ENCODE measurements at regions not wholly inside any gene's neighbourhood (a gene's known extent, or its start where the extent isn't known, plus 50 kb on each side); places are given as distances from the start of the nearest gene placed in this dataset.

DNA sequence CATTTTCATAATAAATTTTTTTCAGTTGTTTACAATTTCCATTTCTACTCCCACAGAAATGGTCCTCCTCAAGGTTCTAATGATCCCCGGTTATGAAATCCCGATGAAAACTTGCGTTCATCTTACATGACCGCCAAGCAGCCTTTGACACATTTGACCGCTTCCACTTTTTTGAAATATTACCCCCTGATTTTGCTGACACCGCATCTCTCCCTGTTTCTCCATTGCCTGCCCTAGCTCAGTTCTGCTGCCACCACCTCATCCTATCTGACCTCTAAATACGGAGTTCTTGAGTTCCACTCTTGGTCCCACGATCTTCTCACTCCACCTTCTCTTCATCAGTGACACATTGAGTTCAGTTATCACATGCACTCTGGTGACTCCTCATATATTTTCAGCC lies 74.1 kb downstream of the SLC35B3 start:
- DNase-seq (ENCODE audit: low read depth), result no peak
- TF ChIP-seq, protein P1, sequence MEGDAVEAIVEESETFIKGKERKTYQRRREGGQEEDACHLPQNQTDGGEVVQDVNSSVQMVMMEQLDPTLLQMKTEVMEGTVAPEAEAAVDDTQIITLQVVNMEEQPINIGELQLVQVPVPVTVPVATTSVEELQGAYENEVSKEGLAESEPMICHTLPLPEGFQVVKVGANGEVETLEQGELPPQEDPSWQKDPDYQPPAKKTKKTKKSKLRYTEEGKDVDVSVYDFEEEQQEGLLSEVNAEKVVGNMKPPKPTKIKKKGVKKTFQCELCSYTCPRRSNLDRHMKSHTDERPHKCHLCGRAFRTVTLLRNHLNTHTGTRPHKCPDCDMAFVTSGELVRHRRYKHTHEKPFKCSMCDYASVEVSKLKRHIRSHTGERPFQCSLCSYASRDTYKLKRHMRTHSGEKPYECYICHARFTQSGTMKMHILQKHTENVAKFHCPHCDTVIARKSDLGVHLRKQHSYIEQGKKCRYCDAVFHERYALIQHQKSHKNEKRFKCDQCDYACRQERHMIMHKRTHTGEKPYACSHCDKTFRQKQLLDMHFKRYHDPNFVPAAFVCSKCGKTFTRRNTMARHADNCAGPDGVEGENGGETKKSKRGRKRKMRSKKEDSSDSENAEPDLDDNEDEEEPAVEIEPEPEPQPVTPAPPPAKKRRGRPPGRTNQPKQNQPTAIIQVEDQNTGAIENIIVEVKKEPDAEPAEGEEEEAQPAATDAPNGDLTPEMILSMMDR (IDR thresholded peaks at IDR 0.05; ENCODE audit: control insufficient read depth, insufficient read depth, low read depth, low read length, missing control alignments), result no peak
- no peak overlapping the region for H3K4me3 ChIP-seq (ENCODE audit: control insufficient read depth, low read depth, low read length)

DNA sequence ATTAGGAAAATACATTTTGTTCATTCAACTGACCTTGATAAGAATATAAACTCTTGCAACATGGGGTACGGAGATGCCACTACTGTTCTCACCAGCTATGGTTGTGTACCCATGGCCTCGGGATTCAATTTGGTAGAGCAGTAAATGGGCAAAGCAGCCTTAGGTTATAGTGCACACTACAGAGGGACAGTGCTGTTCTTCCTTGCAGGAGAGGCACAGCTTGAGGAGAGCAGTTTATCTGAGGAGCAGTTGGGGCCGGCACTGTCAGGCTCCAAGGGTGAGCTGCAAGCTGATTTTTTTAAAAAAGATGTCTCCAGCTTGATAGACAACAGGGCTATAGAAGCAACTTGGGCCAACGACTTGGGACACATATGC lies 82.4 kb downstream of the SLC35B3 start:
- no peak overlapping the region for H3K4me3 ChIP-seq (ENCODE audit: control insufficient read depth, low read depth, low read length)
- TF ChIP-seq, protein P1 (IDR thresholded peaks at IDR 0.05; ENCODE audit: control insufficient read depth, insufficient read depth, low read depth, low read length, missing control alignments), result no peak
- DNase-seq (ENCODE audit: low read depth), result no peak

DNA sequence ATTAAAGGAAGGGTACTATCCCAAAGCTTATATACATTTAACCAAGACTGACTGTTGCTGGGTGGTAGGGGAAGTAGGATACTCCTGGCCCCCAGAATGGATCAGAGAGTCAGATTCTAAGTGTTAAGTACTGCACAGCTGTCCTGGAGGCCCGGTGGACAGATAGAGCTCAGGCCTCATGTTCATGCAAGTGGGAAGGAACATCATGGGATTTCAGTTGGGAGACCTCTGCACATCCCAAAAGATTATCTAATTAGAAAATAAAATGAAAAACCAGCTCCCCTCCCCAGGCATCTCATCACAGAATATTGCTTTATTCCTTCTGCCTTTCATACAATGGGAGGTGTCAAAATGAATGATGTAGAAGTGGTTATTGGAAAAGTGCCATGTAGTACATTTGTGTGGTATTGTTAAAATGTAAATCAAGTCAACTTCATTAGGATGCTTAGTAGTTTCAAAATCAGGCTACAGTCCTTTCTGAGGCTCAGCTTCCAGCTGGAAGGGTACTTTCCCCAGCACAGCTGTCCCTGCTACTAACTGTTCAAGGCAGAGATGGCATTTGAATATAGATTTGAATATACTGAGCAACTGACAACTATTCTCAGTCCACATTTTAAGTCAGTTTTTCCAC lies 82.9 kb downstream of the SLC35B3 start:
- DNase-seq (ENCODE audit: low read depth), result no peak
- H3K4me3 ChIP-seq (ENCODE audit: control insufficient read depth, low read depth, low read length), result no peak overlapping the region
- TF ChIP-seq, protein P1 (IDR thresholded peaks at IDR 0.05; ENCODE audit: control insufficient read depth, insufficient read depth, low read depth, low read length, missing control alignments), result no peak

DNA sequence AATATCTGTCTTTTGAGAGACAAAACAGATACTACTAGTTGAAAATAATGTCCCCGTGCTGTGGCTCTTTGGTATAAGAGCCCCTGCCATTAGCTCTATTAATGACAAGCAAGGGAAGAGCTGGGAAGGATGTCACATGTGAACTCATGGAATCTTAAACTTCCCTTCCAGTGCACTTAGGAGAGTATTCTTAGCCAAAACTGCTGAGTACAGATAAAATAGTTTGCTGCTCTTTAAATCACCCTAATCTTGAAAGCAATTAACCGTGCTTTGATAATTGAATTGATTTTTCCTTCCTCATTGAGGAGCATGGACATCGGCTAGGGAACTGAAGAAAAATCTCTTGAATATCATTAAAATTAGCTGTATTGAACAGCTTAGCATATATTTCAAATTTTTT lies 91.7 kb downstream of the SLC35B3 start:
- DNase-seq (ENCODE audit: low read depth), result no peak
- H3K4me3 ChIP-seq (ENCODE audit: control insufficient read depth, low read depth, low read length), result no peak overlapping the region
- TF ChIP-seq, protein P1 (IDR thresholded peaks at IDR 0.05; ENCODE audit: control insufficient read depth, insufficient read depth, low read depth, low read length, missing control alignments), result no peak

DNA sequence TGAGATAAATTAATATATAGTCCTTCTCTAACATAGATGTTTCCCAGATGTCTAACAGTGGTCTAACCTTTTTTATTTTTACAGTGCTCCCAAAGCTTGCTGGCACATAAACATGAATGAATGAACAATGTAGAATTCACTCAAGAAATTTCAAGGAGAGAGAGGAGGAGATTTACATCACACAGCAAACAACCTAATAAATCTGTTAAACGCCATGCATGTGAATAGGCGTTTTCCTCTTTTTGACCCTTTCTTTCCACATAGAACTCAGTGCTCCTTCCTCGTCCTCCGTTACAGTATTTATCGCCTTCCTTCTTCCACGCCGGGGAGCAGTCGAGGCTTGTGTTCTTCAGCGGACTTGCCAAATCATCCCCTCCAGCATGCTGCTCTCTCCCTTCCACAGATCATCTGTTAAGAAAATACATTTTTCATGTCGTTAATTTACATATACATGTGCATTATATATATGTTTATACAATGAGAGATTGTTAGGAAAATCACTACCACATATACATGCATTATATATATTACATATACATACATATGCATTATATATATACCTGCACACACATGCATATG lies 93.0 kb downstream of the SLC35B3 start:
- no peak for DNase-seq (ENCODE audit: low read depth)
- H3K4me3 ChIP-seq (ENCODE audit: control insufficient read depth, low read depth, low read length), result no peak overlapping the region
- TF ChIP-seq, protein P1 (IDR thresholded peaks at IDR 0.05; ENCODE audit: control insufficient read depth, insufficient read depth, low read depth, low read length, missing control alignments), result no peak

DNA sequence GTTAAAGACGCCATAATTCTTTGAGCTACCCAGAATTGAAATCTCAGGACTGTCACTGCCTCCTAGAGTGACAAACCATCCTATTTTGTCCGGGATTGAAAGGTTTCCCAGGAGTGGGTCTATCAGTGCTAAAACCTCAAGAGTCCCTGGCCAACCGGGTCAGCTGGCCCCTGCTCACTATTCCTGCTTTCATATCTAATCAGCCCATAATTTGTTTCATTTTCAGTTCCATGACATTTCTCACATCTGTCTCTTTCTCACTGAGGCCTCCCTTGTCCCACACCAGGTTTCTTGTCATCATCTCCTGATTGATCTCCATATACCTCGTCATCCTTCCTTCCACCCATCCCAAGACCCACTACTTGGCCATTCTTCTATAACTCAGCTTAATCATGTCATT lies 98.2 kb downstream of the SLC35B3 start:
- no peak overlapping the region for H3K4me3 ChIP-seq (ENCODE audit: control insufficient read depth, low read depth, low read length)
- TF ChIP-seq, protein P1 (IDR thresholded peaks at IDR 0.05; ENCODE audit: control insufficient read depth, insufficient read depth, low read depth, low read length, missing control alignments), result no peak

More for the DNA sequence above, 98.2 kb downstream of the SLC35B3 start:
- no peak for DNase-seq (ENCODE audit: low read depth)

All from AG09309 (cell line).